Mesothelial cell of epicardium (in vitro differentiated cells): ENCODE measurements at regions not wholly inside any gene's neighbourhood (a gene's known extent, or its start where the extent isn't known, plus 50 kb on each side); places are given as distances from the start of the nearest gene placed in this dataset.

Experiments used
- DNase-seq, 2 experiments: peaks; one replicate each; pipeline ENCODE4 v3.0.0; 2021; ENCODE audit warnings: low spot score in 2 of 2; ENCODE audit not compliant: unreplicated experiment in 2 of 2
- H3K27ac Mint-ChIP-seq: 2 replicates; pipeline ENCODE4 v1.8.0; 2021; ENCODE audit warnings: mixed read lengths
- H3K27me3 Mint-ChIP-seq: 2 replicates; pipeline ENCODE4 v1.8.0; 2021; ENCODE audit warnings: low read depth, mixed read lengths
- H3K36me3 Mint-ChIP-seq: 2 replicates; pipeline ENCODE4 v1.8.0; 2021; ENCODE audit warnings: mixed read lengths
- H3K4me1 Mint-ChIP-seq: 2 replicates; pipeline ENCODE4 v1.8.0; 2021; ENCODE audit warnings: mixed read lengths
- H3K4me3 Mint-ChIP-seq: 2 replicates; pipeline ENCODE4 v1.8.0; 2021; ENCODE audit warnings: mild to moderate bottlenecking, moderate library complexity, mixed read lengths
- H3K9me3 Mint-ChIP-seq: 2 replicates; pipeline ENCODE4 v1.8.0; 2021; ENCODE audit warnings: mixed read lengths
- CTCF ChIP-seq: fragments of 200-600 bp; sonication (generic); IDR thresholded peaks from one replicate; pipeline ENCODE4 v1.5.0; 2021; ENCODE audit warnings: antibody characterized with exemption; ENCODE audit not compliant: unreplicated experiment

- no peak for DNase-seq
- Mint-ChIP-seq H3K27ac (no peak overlapping the region), H3K36me3 (no peaks in the 10 kb centered on the region), H3K4me1 (no peaks in the 10 kb centered on the region), H3K27me3 (no peaks in the 10 kb centered on the region), H3K9me3 (peaks cover 3% of the 10 kb centered on the region), H3K4me3 (no peak overlapping the region)
- TF ChIP-seq CTCF, result no peak
Measured at GRCh38 chr5:22985446-22985845, 132.3 kb upstream of the CDH12 start.

GRCh38 chr5:22970956-22971618 lies 117.9 kb upstream of the CDH12 start:
- no peaks in the 10 kb centered on the region for H3K4me1 Mint-ChIP-seq
- H3K27me3 Mint-ChIP-seq, result no peaks in the 10 kb centered on the region
- TF ChIP-seq CTCF, result no peak
- DNase-seq, result no peak
- H3K27ac Mint-ChIP-seq, result no peak overlapping the region
- H3K9me3 Mint-ChIP-seq, result peaks cover 33% of the 10 kb centered on the region
- no peak overlapping the region for H3K4me3 Mint-ChIP-seq
- peaks cover 1% of the 10 kb centered on the region for H3K36me3 Mint-ChIP-seq

- TF ChIP-seq CTCF, result no peak
- no peaks in the 10 kb centered on the region for H3K27me3 Mint-ChIP-seq
- H3K9me3 Mint-ChIP-seq, result peaks cover 36% of the 10 kb centered on the region
- H3K4me1 Mint-ChIP-seq, result no peaks in the 10 kb centered on the region
- no peak overlapping the region for H3K27ac Mint-ChIP-seq
- peaks cover 1% of the 10 kb centered on the region for H3K36me3 Mint-ChIP-seq
- no peak overlapping the region for H3K4me3 Mint-ChIP-seq
- no peak for DNase-seq
Measured at GRCh38 chr5:22970491-22970890, 117.3 kb upstream of the CDH12 start.

- H3K4me3 Mint-ChIP-seq, result no peak overlapping the region
- no peaks in the 10 kb centered on the region for H3K4me1 Mint-ChIP-seq
- no peak for TF ChIP-seq CTCF
- peaks cover 1% of the 10 kb centered on the region for H3K36me3 Mint-ChIP-seq
- H3K9me3 Mint-ChIP-seq, result peaks cover 36% of the 10 kb centered on the region
- DNase-seq, result no peak
- H3K27me3 Mint-ChIP-seq, result no peaks in the 10 kb centered on the region
- H3K27ac Mint-ChIP-seq, result no peak overlapping the region
Measured at GRCh38 chr5:22968386-22968785, 115.2 kb upstream of the CDH12 start.

- no peak for DNase-seq
- Mint-ChIP-seq H3K27ac (no peak overlapping the region), H3K9me3 (peaks cover 36% of the 10 kb centered on the region), H3K4me1 (no peaks in the 10 kb centered on the region), H3K27me3 (no peaks in the 10 kb centered on the region), H3K4me3 (no peak overlapping the region), H3K36me3 (peaks cover 1% of the 10 kb centered on the region)
- no peak for TF ChIP-seq CTCF
Measured at GRCh38 chr5:22965960-22966359, 112.8 kb upstream of the CDH12 start.

GRCh38 chr5:22964632-22965031 lies 111.5 kb upstream of the CDH12 start:
- Mint-ChIP-seq H3K4me1 (no peaks in the 10 kb centered on the region), H3K9me3 (peaks cover 36% of the 10 kb centered on the region), H3K27ac (no peak overlapping the region), H3K27me3 (no peaks in the 10 kb centered on the region), H3K36me3 (peaks cover 1% of the 10 kb centered on the region), H3K4me3 (no peak overlapping the region)
- no peak for TF ChIP-seq CTCF
- DNase-seq, result no peak
